ENCODE measurements at regions not wholly inside any gene's neighbourhood (a gene's known extent, or its start where the extent isn't known, plus 50 kb on each side); places are given as distances from the start of the nearest gene placed in this dataset.
"Not testable (repeated sequence)": the region's sequence is repeated elsewhere in the genome, so short reads cannot be mapped to it uniquely, and the experiment has no call there.

- H3K36me3 Mint-ChIP-seq, H3K27me3 Mint-ChIP-seq, DNase-seq, H3K27ac Mint-ChIP-seq, H3K4me1 Mint-ChIP-seq, H3K4me3 Mint-ChIP-seq, H3K9me3 Mint-ChIP-seq, ATAC-seq, POLR2A ChIA-PET: not testable (repeated sequence)
These were observed 126.6 kb upstream of the ERV3-1 start for GRCh38 chr7:65133087-65133486.

GRCh38 chr7:65132256-65132655, 125.8 kb upstream of the ERV3-1 start:
- not testable (repeated sequence) for H3K4me1 Mint-ChIP-seq

DNA sequence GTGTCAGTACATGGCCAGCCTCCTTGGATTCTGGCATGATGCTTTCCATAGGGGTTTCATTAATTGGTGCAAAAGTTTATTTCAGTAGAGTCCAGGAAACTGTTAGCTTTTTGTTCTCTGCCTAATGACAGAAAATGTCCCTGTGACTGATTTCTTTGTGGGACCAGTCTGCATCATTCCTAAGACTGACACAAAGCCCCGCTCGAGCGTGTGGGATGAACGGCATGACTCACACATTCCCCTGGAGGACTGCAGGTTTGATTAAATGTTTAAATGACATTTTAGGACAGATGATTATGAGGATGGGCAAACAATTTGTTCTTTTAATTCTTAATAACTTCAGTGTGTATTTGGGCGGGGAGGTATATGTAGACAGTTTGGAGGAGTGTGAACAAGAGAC, 120.9 kb upstream of the ERV3-1 start:
- H3K9me3 Mint-ChIP-seq, H3K4me1 Mint-ChIP-seq, H3K36me3 Mint-ChIP-seq, ATAC-seq, H3K4me3 Mint-ChIP-seq, DNase-seq, H3K27ac Mint-ChIP-seq, POLR2A ChIA-PET: not testable (repeated sequence)
- H3K27me3 Mint-ChIP-seq: peaks cover 2 to 11% (median 4%) of the 10 kb centered on the region in 5 donors

More at GRCh38 chr7:65132256-65132655, 125.8 kb upstream of the ERV3-1 start:
- H3K4me3 Mint-ChIP-seq, H3K9me3 Mint-ChIP-seq, H3K27me3 Mint-ChIP-seq, ATAC-seq, H3K36me3 Mint-ChIP-seq, H3K27ac Mint-ChIP-seq, DNase-seq, POLR2A ChIA-PET: not testable (repeated sequence)

DNA sequence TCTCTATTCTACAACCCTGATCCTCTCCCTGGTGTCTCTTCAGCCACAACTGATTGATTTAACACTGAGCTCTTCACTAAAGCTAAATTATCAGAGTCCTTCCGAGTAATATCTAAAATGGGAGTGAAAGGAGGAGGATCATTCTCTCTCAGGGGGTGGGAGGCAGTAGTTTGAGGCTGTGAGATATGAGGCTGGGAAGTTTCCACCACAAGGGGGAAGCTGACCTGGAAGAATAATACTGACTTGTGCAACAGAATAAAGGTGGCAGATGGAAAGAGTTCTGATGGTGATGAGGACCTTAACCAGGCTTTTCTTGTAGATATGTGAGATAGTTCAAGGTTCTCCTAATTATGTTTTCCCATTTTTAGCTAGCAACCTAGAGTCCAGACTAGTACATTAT, 118.1 kb upstream of the ERV3-1 start:
- H3K27ac Mint-ChIP-seq, H3K9me3 Mint-ChIP-seq, POLR2A ChIA-PET, ATAC-seq, H3K36me3 Mint-ChIP-seq, DNase-seq, H3K4me1 Mint-ChIP-seq, H3K4me3 Mint-ChIP-seq: not testable (repeated sequence)
- peaks cover 2 to 11% (median 4%) of the 10 kb centered on the region in 5 donors for H3K27me3 Mint-ChIP-seq

GRCh38 chr7:65105650-65106203, 99.2 kb upstream of the ERV3-1 start:
- H3K36me3 Mint-ChIP-seq, H3K4me3 Mint-ChIP-seq, POLR2A ChIA-PET, H3K9me3 Mint-ChIP-seq, H3K27me3 Mint-ChIP-seq, H3K4me1 Mint-ChIP-seq, H3K27ac Mint-ChIP-seq, ATAC-seq, DNase-seq: not testable (repeated sequence)

- not testable (repeated sequence) for H3K36me3 Mint-ChIP-seq, DNase-seq
These were observed 94.0 kb upstream of the ERV3-1 start for GRCh38 chr7:65100499-65100898.

DNA sequence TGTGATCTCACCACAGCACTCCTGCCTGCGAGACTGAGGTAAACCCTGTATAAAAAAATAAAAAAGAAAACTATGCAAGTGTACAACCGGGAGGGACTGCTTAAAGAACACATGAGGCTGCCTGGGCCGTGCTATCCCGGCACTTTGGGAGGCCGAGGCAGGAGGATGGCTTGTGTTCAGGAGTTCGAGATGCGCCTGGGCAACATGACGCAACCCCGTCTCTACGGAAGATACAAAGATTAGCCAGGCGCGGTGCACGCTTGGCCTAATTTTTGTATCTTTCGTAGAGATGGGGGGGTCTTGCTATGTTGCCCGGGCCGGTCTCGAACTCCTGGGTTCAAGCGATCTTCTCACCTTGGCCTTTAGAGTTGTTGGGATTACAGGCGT, 75.2 kb upstream of the ERV3-1 start:
- DNase-seq, H3K9me3 Mint-ChIP-seq, ATAC-seq, H3K36me3 Mint-ChIP-seq, H3K27me3 Mint-ChIP-seq: not testable (repeated sequence)
- H3K27ac Mint-ChIP-seq: peak overlapping the region in 9 of 10 donors; percentile 86 to 98 (median 97)
- POLR2A ChIA-PET: interaction anchor here (1.6 to 2.0 kb wide), 2 partner anchors 44 to 76 kb away, joined by 7 to 13 read pairs; partner anchors contain the start of gene ERV3-1
- H3K4me1 Mint-ChIP-seq: peaks cover 0 to 10% (median 4%) of the 10 kb centered on the region in 4 donors
- peak overlapping the region; percentile 81 to 95 (median 89) for H3K4me3 Mint-ChIP-seq

More at GRCh38 chr7:65100499-65100898, 94.0 kb upstream of the ERV3-1 start:
- H3K27me3 Mint-ChIP-seq, ATAC-seq, H3K9me3 Mint-ChIP-seq, H3K4me3 Mint-ChIP-seq, POLR2A ChIA-PET, H3K4me1 Mint-ChIP-seq, H3K27ac Mint-ChIP-seq: not testable (repeated sequence)

GRCh38 chr7:65080799-65081668, 74.5 kb upstream of the ERV3-1 start:
- POLR2A ChIA-PET: interaction anchor here (1.6 to 2.0 kb wide), 2 partner anchors 43 to 75 kb away, joined by 7 to 13 read pairs; partner anchors contain the start of gene ERV3-1
- peaks cover 0 to 10% (median 4%) of the 10 kb centered on the region in 4 donors for H3K4me1 Mint-ChIP-seq

DNA sequence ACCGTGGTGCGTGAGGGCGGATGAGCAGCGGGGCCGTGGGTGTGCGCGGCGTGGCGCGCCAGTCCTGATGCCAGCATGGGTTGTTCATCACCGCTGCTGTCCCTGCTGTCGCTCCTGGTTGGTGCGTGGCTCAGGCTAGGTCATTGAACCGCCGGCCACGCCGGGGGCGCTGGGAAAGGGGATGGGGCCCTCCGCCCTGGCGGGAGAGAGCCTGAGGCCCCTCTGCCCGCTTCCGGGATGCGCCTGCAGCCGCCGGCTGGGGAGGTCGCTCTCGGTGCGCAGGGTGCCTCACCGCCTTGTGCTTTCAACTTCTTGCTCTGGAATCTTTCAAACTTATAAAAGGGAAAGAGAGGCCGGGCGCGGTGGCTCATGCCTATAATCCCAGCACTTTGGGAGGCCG, 68.5 kb upstream of the ERV3-1 start:
- H3K9me3 Mint-ChIP-seq, ATAC-seq, POLR2A ChIA-PET, H3K4me3 Mint-ChIP-seq, H3K4me1 Mint-ChIP-seq, DNase-seq, H3K27ac Mint-ChIP-seq, H3K27me3 Mint-ChIP-seq: not testable (repeated sequence)
- peaks cover 0 to 28% (median 16%) of the 10 kb centered on the region in 3 donors for H3K36me3 Mint-ChIP-seq

More at GRCh38 chr7:65080799-65081668, 74.5 kb upstream of the ERV3-1 start:
- Mint-ChIP-seq H3K27ac (peak overlapping the region; percentile 81 to 98 (median 96)), H3K4me3 (peak overlapping the region; percentile 81 to 95 (median 89))
- not testable (repeated sequence) for H3K27me3 Mint-ChIP-seq, H3K9me3 Mint-ChIP-seq, H3K36me3 Mint-ChIP-seq
- peak; percentile 88 to 96 (median 94) for DNase-seq
- peak; percentile 95 to 97 for ATAC-seq

DNA sequence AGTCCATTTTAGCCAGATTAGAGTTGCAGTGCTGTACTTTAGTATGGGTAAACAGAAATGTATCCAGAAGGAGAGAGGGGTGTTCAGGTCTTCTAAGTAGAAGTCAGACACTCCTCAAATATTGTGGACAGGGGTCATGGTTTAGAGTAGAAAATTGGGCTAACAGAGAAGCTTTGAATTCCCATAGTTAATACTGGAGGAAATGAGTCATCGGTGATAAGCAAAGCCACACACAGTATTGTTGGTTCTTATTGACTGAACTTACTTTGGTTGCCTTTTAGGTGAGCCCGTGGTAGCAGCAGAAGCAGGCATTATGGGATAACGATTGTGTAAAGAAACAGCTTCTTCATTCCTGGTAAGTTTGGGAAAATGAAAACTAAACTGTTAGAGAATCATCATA, 66.7 kb upstream of the ERV3-1 start:
- H3K27ac Mint-ChIP-seq, H3K9me3 Mint-ChIP-seq, POLR2A ChIA-PET, DNase-seq, H3K4me1 Mint-ChIP-seq, H3K27me3 Mint-ChIP-seq, ATAC-seq, H3K4me3 Mint-ChIP-seq: not testable (repeated sequence)
- H3K36me3 Mint-ChIP-seq: peaks cover 0 to 41% (median 24%) of the 10 kb centered on the region in 3 donors

- not testable (repeated sequence) for H3K27me3 Mint-ChIP-seq, ATAC-seq, H3K4me3 Mint-ChIP-seq, H3K9me3 Mint-ChIP-seq, DNase-seq, H3K27ac Mint-ChIP-seq, H3K4me1 Mint-ChIP-seq
- H3K36me3 Mint-ChIP-seq: peaks cover 0 to 42% (median 22%) of the 10 kb centered on the region in 3 donors
- POLR2A ChIA-PET: interaction anchor here (0.7 kb wide), 1 partner anchor 284 kb away, joined by 3 read pairs; no protein-coding TSS in a partner anchor
These were observed 65.5 kb upstream of the ERV3-1 start for GRCh38 chr7:65071854-65072431.

DNA sequence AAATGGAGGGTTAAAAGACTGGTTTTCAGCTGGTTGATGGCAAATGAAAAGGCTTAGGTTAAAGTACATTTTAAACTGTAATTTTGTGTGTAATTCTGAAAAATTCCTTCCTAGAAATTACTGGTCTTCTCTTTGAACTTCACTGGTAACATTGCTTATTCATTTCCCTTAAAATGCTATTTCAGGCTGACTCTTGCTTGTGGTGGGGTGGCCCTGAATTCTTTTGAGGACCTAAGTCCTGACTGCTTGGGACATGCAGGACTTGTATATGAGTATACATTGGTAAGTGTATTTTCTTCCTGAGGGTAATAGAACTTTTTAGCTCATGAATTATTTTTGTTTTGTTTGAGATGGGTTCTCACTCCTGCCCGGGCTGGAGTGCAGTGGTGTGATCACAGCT, 63.0 kb upstream of the ERV3-1 start:
- H3K27me3 Mint-ChIP-seq, POLR2A ChIA-PET, H3K4me1 Mint-ChIP-seq, H3K4me3 Mint-ChIP-seq, ATAC-seq, H3K9me3 Mint-ChIP-seq, DNase-seq: not testable (repeated sequence)
- H3K27ac Mint-ChIP-seq: peak overlapping the region in 2 of 10 donors; percentile 36 to 45
- H3K36me3 Mint-ChIP-seq: peaks cover 0 to 50% (median 22%) of the 10 kb centered on the region in 3 donors

DNA sequence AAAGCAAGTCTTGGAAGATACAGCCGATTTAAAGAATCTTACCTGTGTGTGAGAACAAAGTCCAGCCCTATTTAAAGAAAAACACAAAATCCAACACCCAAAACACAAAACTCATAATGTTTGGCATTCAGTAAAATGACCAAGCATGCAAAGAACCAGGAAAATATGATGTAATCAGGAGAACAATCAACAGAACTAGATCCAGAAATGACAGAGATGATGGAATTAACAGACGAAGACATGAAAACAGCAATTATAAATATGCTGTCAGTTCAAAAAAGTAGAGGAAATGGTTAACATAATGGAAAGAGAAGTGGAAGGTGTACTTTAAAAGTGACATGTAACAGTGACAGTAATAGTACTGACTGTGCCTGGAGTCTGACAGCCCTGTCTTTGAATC, 56.1 kb upstream of the ERV3-1 start:
- Mint-ChIP-seq H3K36me3 (peaks cover 0 to 26% (median 3%) of the 10 kb centered on the region in 3 donors), H3K4me1 (peaks cover 2 to 11% (median 4%) of the 10 kb centered on the region in 4 donors), H3K27ac (peak overlapping the region in 3 of 10 donors; percentile 1 to 63 (median 11))
- ATAC-seq, H3K4me3 Mint-ChIP-seq, H3K9me3 Mint-ChIP-seq, DNase-seq, POLR2A ChIA-PET, H3K27me3 Mint-ChIP-seq: not testable (repeated sequence)

Data from naive thymus-derived CD8-positive, alpha-beta T cell (primary cell).